Activated naive CD4-positive, alpha-beta T cell treated with anti-CD3 and anti-CD28 coated beads for 36 hours (primary cell): ENCODE measurements at regions not wholly inside any gene's neighbourhood (a gene's known extent, or its start where the extent isn't known, plus 50 kb on each side); places are given as distances from the start of the nearest gene placed in this dataset.

Source experiments
- CTCF ChIA-PET: fragments of 350-600 bp; sonication (Branson Sonifier 250); formaldehyde crosslinking; loops from one replicate; lab custom pipeline; 2021; ENCODE audit warnings: antibody characterized with exemption; lab: Charles Lee
- DNase-seq: peaks from one replicate; pipeline ENCODE4 v3.0.0-alpha.2; 2020
- H3K27ac Mint-ChIP-seq: one replicate; pipeline ENCODE4 v1.8.0; 2021; ENCODE audit warnings: mild to moderate bottlenecking, mixed read lengths
- H3K27me3 Mint-ChIP-seq: one replicate; pipeline ENCODE4 v1.8.0; 2021; ENCODE audit warnings: low read depth, mixed read lengths
- H3K36me3 Mint-ChIP-seq: one replicate; pipeline ENCODE4 v1.8.0; 2021; ENCODE audit warnings: low read depth, mixed read lengths
- H3K4me1 Mint-ChIP-seq: one replicate; pipeline ENCODE4 v1.8.0; 2021; ENCODE audit warnings: low read depth, mixed read lengths
- H3K4me3 Mint-ChIP-seq: one replicate; pipeline ENCODE4 v1.8.0; 2021; ENCODE audit warnings: mild to moderate bottlenecking, moderate library complexity, mixed read lengths
- H3K9me3 Mint-ChIP-seq: one replicate; pipeline ENCODE4 v1.8.0; 2021; ENCODE audit warnings: mixed read lengths
- intact Hi-C: fragments of 100-400 bp; cut with micrococcal nuclease; formaldehyde crosslinking; loops from one replicate; pipeline ENCODE4 v1.15.1; 2023

DNA sequence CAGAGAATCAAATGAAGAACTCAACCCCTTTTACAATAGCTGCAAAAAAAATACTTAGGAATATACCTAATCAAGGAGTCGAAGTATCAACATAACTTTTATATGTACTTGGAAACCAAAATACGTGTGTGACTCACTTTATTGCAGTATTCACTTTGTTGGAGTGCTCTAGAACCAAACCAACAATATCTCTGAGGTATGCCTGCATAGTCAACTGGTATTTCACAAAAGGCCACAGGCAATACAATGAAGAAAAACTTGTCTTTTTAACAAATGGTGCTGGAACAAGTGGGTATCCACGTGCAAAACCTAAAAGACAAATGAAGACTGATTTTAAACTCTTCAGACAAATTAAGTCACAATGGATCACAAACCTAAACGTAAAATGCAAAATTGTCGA is 385.7 kb downstream of the TLE1 start:
- intact Hi-C loops = no loop called here
- Mint-ChIP-seq H3K9me3 (peaks cover 2% of the 10 kb centered on the region), H3K27ac (no peak overlapping the region), H3K4me3 (no peak overlapping the region), H3K36me3 (no peaks in the 10 kb centered on the region), H3K4me1 (no peaks in the 10 kb centered on the region), H3K27me3 (no peaks in the 10 kb centered on the region)
- no peak for DNase-seq
- CTCF ChIA-PET = no interaction called here

- intact Hi-C loops = no loop called here
- CTCF ChIA-PET = no interaction called here
- Mint-ChIP-seq H3K36me3 (no peaks in the 10 kb centered on the region), H3K27ac (no peak overlapping the region), H3K4me3 (no peak overlapping the region), H3K27me3 (peaks cover 2% of the 10 kb centered on the region), H3K4me1 (no peaks in the 10 kb centered on the region), H3K9me3 (peaks cover 5% of the 10 kb centered on the region)
- DNase-seq = no peak
Observed at GRCh38 chr9:81293651-81294050, 395.7 kb downstream of the TLE1 start.

- H3K27me3 Mint-ChIP-seq = peaks cover 2% of the 10 kb centered on the region
- DNase-seq = no peak
- H3K4me1 Mint-ChIP-seq = no peaks in the 10 kb centered on the region
- intact Hi-C loops = no loop called here
- H3K4me3 Mint-ChIP-seq = no peak overlapping the region
- H3K36me3 Mint-ChIP-seq = no peaks in the 10 kb centered on the region
- CTCF ChIA-PET = no interaction called here
- H3K27ac Mint-ChIP-seq = no peak overlapping the region
- peaks cover 5% of the 10 kb centered on the region for H3K9me3 Mint-ChIP-seq
Observed at GRCh38 chr9:81292056-81292805, 397.1 kb downstream of the TLE1 start.

GRCh38 chr9:81289622-81290021 is 399.7 kb downstream of the TLE1 start:
- CTCF ChIA-PET = no interaction called here
- no peaks in the 10 kb centered on the region for H3K36me3 Mint-ChIP-seq
- H3K27ac Mint-ChIP-seq = no peak overlapping the region
- DNase-seq = no peak
- intact Hi-C loops = no loop called here
- peaks cover 2% of the 10 kb centered on the region for H3K27me3 Mint-ChIP-seq
- H3K4me1 Mint-ChIP-seq = no peaks in the 10 kb centered on the region
- no peak overlapping the region for H3K4me3 Mint-ChIP-seq
- peaks cover 8% of the 10 kb centered on the region for H3K9me3 Mint-ChIP-seq

DNA sequence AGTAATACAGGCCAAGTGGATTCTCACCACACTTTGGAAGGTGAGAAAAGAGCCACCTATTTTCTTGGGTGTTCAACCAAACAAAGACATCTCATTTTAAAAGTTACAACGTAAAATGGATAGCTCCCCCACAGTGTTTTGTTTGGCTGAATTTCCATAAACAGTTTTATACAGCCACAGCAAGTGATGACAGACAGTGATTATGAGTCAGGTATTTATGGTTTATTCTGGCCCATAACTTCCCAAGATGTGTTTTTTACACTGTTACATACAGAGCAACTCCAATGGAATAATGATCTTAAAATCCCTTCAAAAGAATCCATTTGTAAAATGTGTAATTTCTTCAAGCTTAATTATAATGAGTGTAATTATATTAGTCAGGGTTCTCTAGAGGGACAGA is 421.3 kb downstream of the TLE1 start:
- intact Hi-C loops = no loop called here
- H3K9me3 Mint-ChIP-seq = peaks cover 7% of the 10 kb centered on the region
- no peak overlapping the region for H3K4me3 Mint-ChIP-seq
- H3K4me1 Mint-ChIP-seq = no peaks in the 10 kb centered on the region
- no peaks in the 10 kb centered on the region for H3K36me3 Mint-ChIP-seq
- DNase-seq = no peak
- no peaks in the 10 kb centered on the region for H3K27me3 Mint-ChIP-seq
- CTCF ChIA-PET = no interaction called here
- H3K27ac Mint-ChIP-seq = no peak overlapping the region

GRCh38 chr9:81266674-81267073 is 422.7 kb downstream of the TLE1 start:
- no peaks in the 10 kb centered on the region for H3K36me3 Mint-ChIP-seq
- no peaks in the 10 kb centered on the region for H3K4me1 Mint-ChIP-seq
- no peak overlapping the region for H3K27ac Mint-ChIP-seq
- DNase-seq = no peak
- H3K27me3 Mint-ChIP-seq = no peaks in the 10 kb centered on the region
- no peak overlapping the region for H3K4me3 Mint-ChIP-seq
- CTCF ChIA-PET = no interaction called here
- intact Hi-C loops = no loop called here
- peaks cover 6% of the 10 kb centered on the region for H3K9me3 Mint-ChIP-seq

DNA sequence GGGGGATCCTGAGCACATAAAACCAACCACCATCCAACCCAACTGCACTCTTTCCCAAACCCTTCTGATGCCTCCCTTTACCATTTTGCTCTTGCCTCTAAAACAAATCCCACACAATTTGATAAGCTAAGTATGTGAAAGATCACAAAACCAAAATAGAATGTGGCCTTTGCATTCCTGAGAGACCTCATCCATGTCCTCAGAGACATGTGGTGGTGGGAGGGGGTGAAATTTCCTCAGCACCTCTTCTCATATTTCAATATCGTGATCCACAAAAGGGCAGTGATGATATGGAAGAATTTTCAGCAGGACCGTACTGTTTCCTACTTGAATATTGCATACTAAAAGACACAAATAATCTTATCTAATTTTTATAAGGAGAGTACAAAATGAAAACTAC is 423.3 kb downstream of the TLE1 start:
- Mint-ChIP-seq H3K4me3 (no peak overlapping the region), H3K9me3 (peaks cover 10% of the 10 kb centered on the region), H3K27ac (no peak overlapping the region), H3K27me3 (no peaks in the 10 kb centered on the region), H3K4me1 (no peaks in the 10 kb centered on the region), H3K36me3 (no peaks in the 10 kb centered on the region)
- intact Hi-C loops = no loop called here
- DNase-seq = no peak
- CTCF ChIA-PET = no interaction called here

DNA sequence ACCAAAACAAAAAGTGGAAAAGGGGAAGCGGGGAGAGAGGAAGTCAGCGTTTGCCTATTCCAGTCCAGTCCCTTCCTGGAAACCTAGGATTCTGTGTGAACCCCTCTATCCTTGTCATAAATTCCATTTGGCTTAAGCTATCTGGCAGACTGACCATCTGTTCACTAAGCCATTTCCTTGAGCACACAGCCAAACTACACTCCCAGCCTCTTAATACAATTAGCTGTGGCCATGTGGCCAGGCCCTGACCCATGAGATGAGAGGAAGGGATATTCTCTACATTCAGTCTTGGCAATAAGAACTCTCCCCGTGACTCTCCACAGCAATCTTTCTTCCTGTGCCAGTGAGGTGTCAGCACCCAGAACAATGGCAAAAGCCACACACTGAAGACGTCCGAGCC is 424.8 kb downstream of the TLE1 start:
- Mint-ChIP-seq H3K4me1 (no peaks in the 10 kb centered on the region), H3K4me3 (no peak overlapping the region), H3K9me3 (peaks cover 12% of the 10 kb centered on the region), H3K27ac (no peak overlapping the region), H3K27me3 (no peaks in the 10 kb centered on the region), H3K36me3 (no peaks in the 10 kb centered on the region)
- no peak for DNase-seq
- intact Hi-C loops = no loop called here
- CTCF ChIA-PET = no interaction called here

GRCh38 chr9:81259896-81260295 is 429.5 kb downstream of the TLE1 start:
- H3K4me3 Mint-ChIP-seq = no peak overlapping the region
- CTCF ChIA-PET = no interaction called here
- intact Hi-C loops = no loop called here
- no peak overlapping the region for H3K27ac Mint-ChIP-seq
- H3K36me3 Mint-ChIP-seq = no peaks in the 10 kb centered on the region
- no peak for DNase-seq
- H3K4me1 Mint-ChIP-seq = no peaks in the 10 kb centered on the region
- peaks cover 9% of the 10 kb centered on the region for H3K9me3 Mint-ChIP-seq
- no peaks in the 10 kb centered on the region for H3K27me3 Mint-ChIP-seq

DNA sequence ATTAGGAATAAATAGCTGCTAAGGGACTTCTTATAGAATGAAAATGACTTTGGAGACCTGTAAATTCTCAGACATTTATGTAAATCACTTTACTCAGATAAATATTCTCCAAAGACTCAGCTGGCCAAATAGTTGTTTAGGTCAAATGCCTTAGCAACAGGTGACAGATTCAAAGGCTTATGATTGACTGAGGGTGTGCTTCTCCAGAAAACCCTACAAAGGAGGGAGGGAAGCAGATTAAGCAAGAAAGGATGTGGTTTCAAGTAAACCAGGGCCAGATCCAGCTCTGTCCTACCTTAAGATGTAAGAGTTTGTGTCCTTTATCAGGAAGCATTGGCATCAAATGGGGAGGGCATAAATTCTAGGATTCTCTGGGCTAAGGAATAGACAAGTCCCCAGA is 433.0 kb downstream of the TLE1 start:
- intact Hi-C loops = no loop called here
- CTCF ChIA-PET = no interaction called here
- H3K4me3 Mint-ChIP-seq = no peak overlapping the region
- DNase-seq = no peak
- peaks cover 4% of the 10 kb centered on the region for H3K9me3 Mint-ChIP-seq
- no peak overlapping the region for H3K27ac Mint-ChIP-seq
- no peaks in the 10 kb centered on the region for H3K27me3 Mint-ChIP-seq
- H3K36me3 Mint-ChIP-seq = no peaks in the 10 kb centered on the region
- H3K4me1 Mint-ChIP-seq = no peaks in the 10 kb centered on the region

GRCh38 chr9:81250606-81251005 is 438.7 kb downstream of the TLE1 start:
- no peak for DNase-seq
- H3K27ac Mint-ChIP-seq = no peak overlapping the region
- no peaks in the 10 kb centered on the region for H3K36me3 Mint-ChIP-seq
- H3K4me3 Mint-ChIP-seq = no peak overlapping the region
- no peaks in the 10 kb centered on the region for H3K9me3 Mint-ChIP-seq
- H3K27me3 Mint-ChIP-seq = no peaks in the 10 kb centered on the region
- H3K4me1 Mint-ChIP-seq = no peaks in the 10 kb centered on the region
- CTCF ChIA-PET = no interaction called here
- intact Hi-C loops = no loop called here

DNA sequence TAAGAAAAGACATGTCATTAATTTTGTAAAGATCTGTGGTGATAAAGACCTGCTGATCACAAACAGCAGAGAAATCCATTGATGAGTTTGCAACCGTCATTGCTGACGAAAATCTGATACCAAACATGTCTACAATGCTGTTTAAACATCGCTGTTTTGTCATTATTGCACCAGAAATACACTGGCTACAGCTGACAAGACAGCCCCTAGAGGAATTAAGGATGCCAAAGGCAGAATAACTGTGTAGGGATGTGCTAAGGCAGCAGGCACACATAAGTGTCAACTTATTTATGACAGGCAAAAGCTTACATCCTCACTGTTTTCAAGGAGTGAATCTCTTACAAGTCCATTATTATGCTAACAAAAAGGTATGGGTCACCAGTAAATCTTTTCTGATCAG is 439.3 kb downstream of the TLE1 start:
- no peaks in the 10 kb centered on the region for H3K9me3 Mint-ChIP-seq

GRCh38 chr9:81245254-81245956 is 443.9 kb downstream of the TLE1 start:
- CTCF ChIA-PET = no interaction called here
- H3K27ac Mint-ChIP-seq = no peak overlapping the region
- H3K4me3 Mint-ChIP-seq = no peak overlapping the region
- no peaks in the 10 kb centered on the region for H3K9me3 Mint-ChIP-seq
- intact Hi-C loops = no loop called here
- no peak for DNase-seq
- H3K4me1 Mint-ChIP-seq = no peaks in the 10 kb centered on the region
- no peaks in the 10 kb centered on the region for H3K36me3 Mint-ChIP-seq
- H3K27me3 Mint-ChIP-seq = no peaks in the 10 kb centered on the region

More for the DNA sequence above, 439.3 kb downstream of the TLE1 start:
- CTCF ChIA-PET = no interaction called here
- no peaks in the 10 kb centered on the region for H3K36me3 Mint-ChIP-seq
- no peak for DNase-seq
- H3K27ac Mint-ChIP-seq = no peak overlapping the region
- H3K27me3 Mint-ChIP-seq = no peaks in the 10 kb centered on the region
- no peak overlapping the region for H3K4me3 Mint-ChIP-seq
- intact Hi-C loops = no loop called here
- H3K4me1 Mint-ChIP-seq = no peaks in the 10 kb centered on the region
